T47D (cell line): ENCODE measurements at regions not wholly inside any gene's neighbourhood (a gene's known extent, or its start where the extent isn't known, plus 50 kb on each side); places are given as distances from the start of the nearest gene placed in this dataset.
"Not testable (repeated sequence)": the region's sequence is repeated elsewhere in the genome, so short reads cannot be mapped to it uniquely, and the experiment has no call there.

Experiments used
- DNase-seq, 2 experiments: peaks; one replicate each; pipeline versions ENCODE4 v3.0.0 to v3.0.0-alpha.2; 2011 to 2012; ENCODE audit warnings: low read depth in 1 of 2, low spot score in 1 of 2
- JUND ChIP-seq: IDR thresholded peaks from 2 replicates; pipeline ENCODE4 v1.6.1; 2012; ENCODE audit warnings: low read depth
- in situ Hi-C: cut with HindIII; loops from 2 replicates; pipeline ENCODE4 v1.10.0; 2016; ENCODE audit warnings: low sequenced_read_pairs, low pct_unique_long_range_greater_than_20kb

DNA sequence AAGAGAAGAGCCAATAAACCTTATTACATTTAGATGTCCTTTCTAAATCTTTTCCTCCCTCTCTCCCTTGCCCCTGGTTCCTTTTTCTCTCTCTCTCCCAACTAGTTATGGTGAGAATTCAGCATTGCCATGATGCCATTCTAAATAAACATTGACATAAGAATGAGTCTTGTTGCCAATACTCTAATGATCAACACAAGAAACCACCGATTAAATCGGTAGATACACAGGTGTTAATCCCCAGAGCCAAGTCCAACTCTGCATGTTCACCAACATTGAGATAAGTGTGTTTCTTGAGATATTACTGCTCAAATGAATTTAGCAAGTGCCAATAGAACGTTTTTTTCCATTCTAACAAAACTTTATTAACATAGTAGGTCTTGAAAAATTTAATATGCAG lies 412.1 kb downstream of the KCNJ2 start:
- in situ Hi-C loops: no loop called here
- peak in 1 of 2 experiments; percentile 63 for DNase-seq
- no peak for TF ChIP-seq JUND

DNA sequence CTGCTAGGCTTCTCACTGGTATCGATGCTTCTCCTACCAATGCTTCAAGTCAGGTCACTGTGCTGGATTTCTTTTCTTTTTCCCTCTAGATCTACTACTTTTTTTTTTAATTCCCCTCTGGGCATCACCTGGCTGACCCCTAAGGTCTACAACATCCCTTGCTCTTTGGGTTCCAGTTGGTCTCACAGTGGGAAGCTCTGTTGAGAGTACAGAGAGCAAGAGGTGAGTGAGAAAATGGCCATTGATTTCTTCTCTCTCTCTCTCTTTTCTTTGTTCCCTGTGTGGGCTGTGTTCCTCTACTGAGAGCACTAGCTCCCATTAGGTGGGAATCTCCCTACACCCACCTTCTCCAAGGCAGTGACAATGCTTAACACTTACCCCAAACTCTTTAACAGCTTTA lies 413.4 kb downstream of the KCNJ2 start:
- no peak for TF ChIP-seq JUND
- in situ Hi-C loops: no loop called here

DNA sequence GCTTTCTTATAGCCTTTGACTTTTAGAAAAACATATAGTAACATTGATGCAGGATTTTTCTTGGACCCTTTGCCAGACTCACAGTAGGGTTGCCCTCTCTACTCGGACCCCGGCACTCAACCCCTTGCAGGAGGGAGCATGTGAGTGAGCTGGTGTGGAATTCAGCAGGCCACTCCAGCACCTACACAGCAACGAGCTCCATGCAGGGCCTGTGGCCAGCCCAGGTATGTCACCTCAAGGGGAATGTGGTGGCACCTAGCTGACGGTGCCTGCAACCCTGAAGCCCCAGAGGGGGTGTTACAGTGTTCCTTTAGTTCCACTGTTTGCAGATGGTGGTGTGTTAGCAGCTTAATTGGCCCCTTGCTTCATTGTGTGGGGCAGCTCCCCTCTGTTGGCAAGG lies 414.9 kb downstream of the KCNJ2 start:
- DNase-seq: no peak
- in situ Hi-C loops: no loop called here
- TF ChIP-seq JUND: no peak

More for the DNA sequence above, 413.4 kb downstream of the KCNJ2 start:
- no peak for DNase-seq

DNA sequence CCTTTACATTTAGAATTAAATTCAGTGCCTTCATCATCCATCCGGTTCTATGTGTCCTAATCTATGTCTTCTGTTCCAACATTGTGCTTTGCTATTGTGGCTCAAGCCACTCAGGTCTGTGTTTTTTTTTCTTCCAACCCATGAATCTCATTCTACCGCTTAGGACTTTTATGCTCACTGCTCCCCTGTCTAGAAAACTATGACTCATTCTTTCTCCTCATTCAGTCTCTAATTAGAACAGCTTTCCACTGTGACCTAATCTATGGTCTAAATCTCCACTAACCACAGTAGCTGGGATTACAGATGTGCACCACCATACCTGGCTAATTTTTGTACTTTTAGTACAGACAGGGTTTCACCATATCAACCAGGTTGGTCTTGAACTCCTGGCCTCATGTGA lies 418.7 kb downstream of the KCNJ2 start:
- no peak for TF ChIP-seq JUND
- no peak for DNase-seq
- in situ Hi-C loops: no loop called here

DNA sequence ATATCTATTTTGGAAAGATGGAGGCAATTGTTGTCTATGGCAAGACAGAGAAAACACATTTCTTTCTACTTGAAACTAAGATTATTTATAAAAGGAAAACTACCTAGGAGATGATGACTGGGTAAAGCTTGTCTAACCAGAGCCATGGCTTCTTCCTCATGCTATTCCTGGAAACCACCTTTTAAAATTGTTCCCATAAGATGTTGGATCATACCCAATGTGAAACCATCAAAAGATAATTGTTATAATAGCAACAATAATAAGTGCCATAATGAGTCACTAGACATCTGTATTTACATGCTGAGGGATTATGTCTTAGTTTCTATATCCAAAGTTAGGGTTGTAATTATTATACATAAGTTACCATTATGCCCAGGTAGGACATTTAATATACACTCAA lies 428.4 kb downstream of the KCNJ2 start:
- in situ Hi-C loops: no loop called here
- DNase-seq: no peak
- no peak for TF ChIP-seq JUND

DNA sequence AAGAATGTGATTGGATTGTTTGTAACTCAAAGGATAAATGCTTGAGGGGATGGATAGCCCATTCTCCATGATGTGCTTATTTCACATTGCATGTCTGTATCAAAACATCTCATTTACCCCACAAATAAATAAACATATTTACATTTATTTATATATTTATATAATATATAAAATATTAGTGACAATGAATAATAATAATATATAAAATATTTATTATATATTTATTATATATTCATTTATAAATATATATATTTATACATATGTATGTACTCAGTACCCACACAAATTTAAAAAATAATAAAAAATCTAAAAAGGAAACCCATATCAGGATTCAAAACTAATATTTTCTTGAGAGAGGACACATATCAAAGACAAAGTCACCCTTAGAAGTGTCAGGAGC lies 429.9 kb downstream of the KCNJ2 start:
- in situ Hi-C loops: no loop called here
- no peak for TF ChIP-seq JUND
- DNase-seq: no peak

DNA sequence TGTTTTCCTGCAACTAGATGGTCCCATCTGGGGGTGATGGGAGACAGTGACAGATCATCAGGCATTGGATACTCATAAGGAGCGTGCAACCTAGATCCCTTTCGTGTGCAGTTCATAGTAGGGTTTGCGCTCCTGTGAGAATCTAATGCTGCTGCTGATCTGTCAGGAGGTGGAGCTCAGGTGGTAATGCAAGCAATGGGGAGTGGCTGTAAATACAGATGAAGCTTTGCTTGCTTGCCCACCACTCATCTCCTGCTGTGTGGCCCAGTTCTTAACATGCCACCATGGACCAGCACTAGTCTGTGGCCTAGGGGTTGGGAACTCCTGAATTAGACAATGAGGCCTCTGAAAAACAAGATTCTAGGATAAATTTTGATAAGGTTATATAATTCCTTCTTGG lies 430.6 kb downstream of the KCNJ2 start:
- in situ Hi-C loops: not testable (repeated sequence)

DNA sequence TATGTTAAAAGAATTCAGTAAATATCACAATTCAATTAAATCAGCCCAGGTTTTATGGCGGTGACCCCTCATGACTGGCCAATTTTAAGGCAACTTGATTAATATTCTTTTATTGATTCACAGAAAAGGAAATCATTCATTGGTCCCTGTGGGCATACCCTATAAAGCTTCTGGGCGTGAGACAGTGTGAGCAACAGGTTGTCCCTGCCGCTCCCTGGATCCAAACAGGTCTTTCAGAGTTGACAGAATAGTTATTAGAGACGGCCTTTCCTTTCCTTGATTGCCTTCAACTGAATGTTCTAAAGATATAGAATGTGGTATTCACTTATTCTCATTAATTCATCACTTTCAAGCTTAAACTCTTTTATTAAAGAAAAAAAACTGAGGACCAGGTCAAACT lies 433.9 kb downstream of the KCNJ2 start:
- no peak for TF ChIP-seq JUND
- DNase-seq: no peak
- in situ Hi-C loops: no loop called here

More for the DNA sequence above, 430.6 kb downstream of the KCNJ2 start:
- not testable (repeated sequence) for DNase-seq

DNA sequence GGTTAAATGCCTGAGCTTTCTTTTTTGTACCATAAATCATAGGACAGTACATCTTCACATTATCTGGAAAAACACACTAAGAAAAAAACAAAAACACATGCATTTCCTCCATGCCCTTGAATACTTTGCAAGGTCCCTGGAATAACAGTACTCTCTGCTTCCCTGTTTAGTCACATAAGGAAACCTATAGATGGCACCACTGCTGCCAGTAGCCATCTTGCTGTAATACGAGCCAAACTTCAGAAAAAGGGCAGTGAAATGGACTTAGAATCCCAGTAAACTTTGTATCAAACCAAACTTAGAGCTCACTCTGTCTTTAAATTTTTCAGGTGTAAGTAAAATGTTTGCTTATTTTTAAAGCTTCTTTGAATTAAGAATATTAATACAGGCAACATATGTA lies 435.5 kb downstream of the KCNJ2 start:
- DNase-seq: peak in 1 of 2 experiments; percentile 16
- in situ Hi-C loops: no loop called here
- no peak for TF ChIP-seq JUND

DNA sequence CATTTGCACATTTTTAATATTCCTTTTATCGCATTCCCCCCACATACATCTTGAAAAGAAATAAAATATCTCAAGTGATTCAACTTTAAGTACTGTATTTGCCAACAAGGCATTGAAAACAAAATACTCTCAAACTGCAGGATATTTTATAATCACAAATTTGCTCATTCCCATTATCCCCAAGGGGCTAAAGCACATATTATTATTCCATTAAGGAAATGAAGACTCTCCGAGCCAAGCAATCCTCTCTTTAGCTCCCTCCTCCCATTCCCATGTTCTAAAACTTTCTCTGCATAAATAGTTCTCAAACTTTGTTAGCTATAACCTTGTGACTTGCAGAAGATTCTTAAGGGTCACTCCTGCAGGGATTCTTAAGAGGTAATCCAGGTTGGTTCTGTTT lies 436.8 kb downstream of the KCNJ2 start:
- TF ChIP-seq JUND: no peak
- in situ Hi-C loops: no loop called here
- DNase-seq: no peak

DNA sequence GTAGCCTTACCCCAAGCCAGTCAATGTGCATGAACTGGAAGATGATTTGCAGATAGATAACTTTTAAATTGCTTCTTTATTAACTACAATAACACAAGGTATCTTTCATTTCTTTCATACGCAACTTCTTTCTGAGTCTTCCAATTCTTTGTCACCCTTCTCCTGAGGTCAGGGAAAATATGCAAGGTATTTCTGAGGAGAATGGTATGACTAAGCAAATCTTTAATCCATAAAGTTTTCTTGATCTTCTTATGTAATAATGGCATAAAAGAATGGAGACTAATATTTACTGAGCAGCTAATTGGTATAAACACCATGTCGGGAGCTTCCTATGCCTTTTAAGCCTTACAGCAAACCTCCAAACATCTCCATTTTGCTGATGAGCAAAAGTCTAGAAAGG lies 438.9 kb downstream of the KCNJ2 start:
- no peak for TF ChIP-seq JUND
- peak in 1 of 2 experiments; percentile 16 for DNase-seq
- in situ Hi-C loops: no loop called here

DNA sequence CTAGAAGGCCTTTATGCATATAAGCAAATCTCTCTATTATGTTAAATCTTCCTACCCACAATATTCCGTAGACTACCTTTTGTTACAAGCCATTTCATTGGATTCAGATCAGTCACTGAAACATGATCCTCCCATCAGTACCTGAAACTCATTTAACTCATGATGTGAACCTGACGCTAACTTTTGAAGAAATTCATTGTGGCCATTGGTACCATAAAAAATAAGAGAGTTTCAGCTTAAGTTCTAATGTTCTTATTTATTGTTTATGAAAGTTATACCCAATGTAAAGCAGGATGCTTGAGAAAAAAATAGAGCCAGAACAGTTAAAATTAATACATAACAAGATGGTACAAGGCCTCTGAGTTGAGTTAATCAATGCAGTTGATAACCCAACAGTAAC lies 439.6 kb downstream of the KCNJ2 start:
- no peak for DNase-seq
- TF ChIP-seq JUND: no peak
- in situ Hi-C loops: no loop called here

DNA sequence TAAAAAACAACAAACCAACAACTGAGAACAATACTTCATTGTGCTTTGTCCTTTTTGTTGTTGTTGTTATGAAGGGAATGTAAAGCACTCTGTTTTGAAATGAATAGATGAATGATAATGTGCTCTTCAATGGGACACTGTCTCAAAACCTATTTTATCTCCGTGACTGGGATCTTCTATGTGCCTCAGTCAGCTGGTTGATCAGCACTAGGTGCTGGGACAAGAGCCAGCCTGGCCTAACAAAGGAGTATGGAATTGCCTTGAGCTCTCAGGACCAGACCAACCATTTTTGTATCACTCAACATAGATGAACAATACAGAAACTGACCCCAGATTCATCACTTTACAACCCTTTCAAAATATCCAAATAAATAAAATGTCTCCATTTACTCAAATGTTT lies 440.2 kb downstream of the KCNJ2 start:
- in situ Hi-C loops: no loop called here
- no peak for TF ChIP-seq JUND
- no peak for DNase-seq

DNA sequence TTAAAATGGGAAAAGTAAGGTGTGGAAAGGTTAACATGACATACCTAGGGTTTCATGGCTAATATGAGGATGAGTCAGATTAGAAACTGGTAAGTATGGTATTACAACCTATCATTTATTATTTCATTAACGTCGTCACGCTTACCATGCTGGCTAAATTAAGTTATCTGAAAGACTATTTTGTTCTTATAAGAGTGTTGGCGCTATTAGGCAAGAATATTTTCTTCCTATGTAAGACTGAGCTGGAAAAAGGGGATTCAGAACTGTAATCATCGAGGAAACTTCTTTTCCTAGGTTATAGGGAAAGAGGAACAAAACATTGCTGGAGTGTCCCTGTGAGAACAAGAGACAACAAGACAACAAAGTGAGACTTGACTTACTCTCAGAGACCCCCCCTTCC lies 440.8 kb downstream of the KCNJ2 start:
- no peak for TF ChIP-seq JUND
- in situ Hi-C loops: no loop called here
- no peak for DNase-seq
